ENCODE measurements at regions not wholly inside any gene's neighbourhood (a gene's known extent, or its start where the extent isn't known, plus 50 kb on each side); places are given as distances from the start of the nearest gene placed in this dataset.

DNA sequence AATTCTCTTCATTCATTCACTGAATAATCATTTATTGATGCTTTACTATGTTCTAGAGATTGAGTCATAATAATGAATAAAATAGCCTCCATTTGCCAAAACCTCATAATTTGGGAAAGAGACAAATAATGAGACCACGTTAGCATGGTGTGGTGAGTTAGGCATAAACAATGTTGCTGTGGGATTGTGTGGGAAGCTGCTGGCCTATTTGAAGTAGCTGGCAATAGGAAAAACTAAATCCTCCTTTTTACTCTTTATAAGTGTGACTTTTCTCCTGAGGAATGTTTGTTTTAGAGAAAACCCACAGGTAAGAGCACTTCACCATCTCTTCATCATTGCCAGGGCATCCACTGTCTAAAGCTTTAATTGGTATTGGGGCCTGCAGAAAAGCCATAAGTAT, 95.3 kb downstream of the AREG start:
- DNase-seq, result no peak
- Histone ChIP-seq H3K9me3 (no peaks in the 10 kb centered on the region), H3K36me3 (no peaks in the 10 kb centered on the region), H3K27me3 (no peaks in the 10 kb centered on the region), H3K4me3 (no peak overlapping the region), H3K27ac (no peak overlapping the region), H3K4me1 (peaks cover 0 to 18% (median 0%) of the 10 kb centered on the region in 12 donors)
- intact Hi-C loops (cut with DNase I), result loop anchor here in 3 of 10 donors (10.0 kb wide), 1 partner anchor 135 kb away; no protein-coding TSS in a partner anchor
- 72 to 90% (median 81%) methylated on average over 1 of the region's 1 CpG for WGBS, 4 donors
- no peak for ATAC-seq
- TF ChIP-seq, protein P1, sequence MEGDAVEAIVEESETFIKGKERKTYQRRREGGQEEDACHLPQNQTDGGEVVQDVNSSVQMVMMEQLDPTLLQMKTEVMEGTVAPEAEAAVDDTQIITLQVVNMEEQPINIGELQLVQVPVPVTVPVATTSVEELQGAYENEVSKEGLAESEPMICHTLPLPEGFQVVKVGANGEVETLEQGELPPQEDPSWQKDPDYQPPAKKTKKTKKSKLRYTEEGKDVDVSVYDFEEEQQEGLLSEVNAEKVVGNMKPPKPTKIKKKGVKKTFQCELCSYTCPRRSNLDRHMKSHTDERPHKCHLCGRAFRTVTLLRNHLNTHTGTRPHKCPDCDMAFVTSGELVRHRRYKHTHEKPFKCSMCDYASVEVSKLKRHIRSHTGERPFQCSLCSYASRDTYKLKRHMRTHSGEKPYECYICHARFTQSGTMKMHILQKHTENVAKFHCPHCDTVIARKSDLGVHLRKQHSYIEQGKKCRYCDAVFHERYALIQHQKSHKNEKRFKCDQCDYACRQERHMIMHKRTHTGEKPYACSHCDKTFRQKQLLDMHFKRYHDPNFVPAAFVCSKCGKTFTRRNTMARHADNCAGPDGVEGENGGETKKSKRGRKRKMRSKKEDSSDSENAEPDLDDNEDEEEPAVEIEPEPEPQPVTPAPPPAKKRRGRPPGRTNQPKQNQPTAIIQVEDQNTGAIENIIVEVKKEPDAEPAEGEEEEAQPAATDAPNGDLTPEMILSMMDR (IDR thresholded peaks at IDR 0.05), result no peak
- no peak for TF ChIP-seq POLR2A (IDR thresholded peaks at IDR 0.05)

DNA sequence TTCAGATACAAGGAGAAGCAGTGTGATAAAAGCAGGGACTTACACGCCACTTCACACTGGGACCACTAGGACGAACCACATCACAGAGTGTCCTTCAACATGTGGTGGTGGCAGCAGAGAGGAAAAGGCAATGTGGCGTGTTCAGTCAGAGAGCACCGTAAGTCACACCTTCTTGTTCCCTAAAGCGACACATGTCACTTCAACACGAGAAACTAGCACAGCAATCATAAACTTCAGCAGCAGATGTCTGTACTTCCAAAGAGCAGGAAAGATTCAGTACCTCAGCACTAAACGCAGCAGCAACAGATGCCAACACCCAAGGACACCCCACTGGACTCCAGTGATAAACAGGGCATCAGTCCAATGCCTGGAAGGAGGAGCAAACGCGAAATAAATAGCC, 96.7 kb downstream of the AREG start:
- intact Hi-C loops (cut with DNase I), result loop anchor here in 3 of 10 donors (10.0 kb wide), 1 partner anchor 133 kb away; no protein-coding TSS in a partner anchor

DNA sequence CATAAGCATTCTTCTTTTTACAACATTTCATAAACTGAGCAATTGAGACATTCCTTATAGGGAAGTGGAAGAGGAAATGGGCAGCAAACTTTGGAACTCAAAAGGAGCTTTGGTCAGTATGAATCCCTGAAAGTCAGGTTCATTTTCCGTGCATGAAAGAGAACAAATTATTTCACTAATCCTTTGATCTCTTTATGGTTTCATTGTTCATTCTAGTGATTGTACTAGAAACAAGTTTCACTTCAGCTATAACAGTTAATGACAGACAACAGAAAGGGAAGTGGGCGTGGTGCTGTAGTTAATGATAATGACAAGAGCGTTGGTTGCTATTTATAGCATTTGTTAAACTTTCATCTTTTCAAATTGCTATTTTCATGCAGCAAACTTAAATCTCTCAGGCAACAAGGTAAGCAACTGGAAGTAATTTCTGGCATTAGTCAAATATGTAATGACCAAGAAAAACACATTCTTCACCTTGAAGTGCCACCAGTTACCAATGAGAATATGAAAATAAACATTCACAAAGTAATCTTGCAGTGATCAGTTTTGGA, 98.4 kb downstream of the AREG start:
- Histone ChIP-seq H3K9me3 (no peaks in the 10 kb centered on the region), H3K4me1 (peaks cover 0 to 24% (median 0%) of the 10 kb centered on the region in 12 donors), H3K4me3 (no peak overlapping the region), H3K36me3 (no peaks in the 10 kb centered on the region), H3K27me3 (no peaks in the 10 kb centered on the region), H3K27ac (no peak overlapping the region)
- intact Hi-C loops (cut with DNase I), result loop anchor here in 3 of 10 donors (10.0 kb wide), 1 partner anchor 131 kb away; no protein-coding TSS in a partner anchor
- WGBS, 4 donors, result 21 to 24% (median 23%) methylated on average over 3 of the region's 3 CpGs
- no peak for ATAC-seq
- TF ChIP-seq, protein P1 (IDR thresholded peaks at IDR 0.05), result no peak
- TF ChIP-seq POLR2A (IDR thresholded peaks at IDR 0.05), result no peak
- DNase-seq, result no peak

More for the DNA sequence above, 96.7 kb downstream of the AREG start:
- ATAC-seq, result peak in 2 of 4 donors; percentile 27 to 32
- H3K9me3 ChIP-seq, result no peaks in the 10 kb centered on the region
- DNase-seq, result peak in 1 of 5 donors; percentile 22
- peaks cover 0 to 24% (median 0%) of the 10 kb centered on the region in 12 donors for H3K4me1 ChIP-seq
- H3K27ac ChIP-seq, result no peak overlapping the region
- 45 to 61% (median 54%) methylated on average over 9 of the region's 9 CpGs for WGBS, 4 donors
- H3K4me3 ChIP-seq, result no peak overlapping the region
- TF ChIP-seq, protein P1 (IDR thresholded peaks at IDR 0.05), result no peak
- no peak for TF ChIP-seq POLR2A (IDR thresholded peaks at IDR 0.05)
- H3K27me3 ChIP-seq, result no peaks in the 10 kb centered on the region
- no peaks in the 10 kb centered on the region for H3K36me3 ChIP-seq

DNA sequence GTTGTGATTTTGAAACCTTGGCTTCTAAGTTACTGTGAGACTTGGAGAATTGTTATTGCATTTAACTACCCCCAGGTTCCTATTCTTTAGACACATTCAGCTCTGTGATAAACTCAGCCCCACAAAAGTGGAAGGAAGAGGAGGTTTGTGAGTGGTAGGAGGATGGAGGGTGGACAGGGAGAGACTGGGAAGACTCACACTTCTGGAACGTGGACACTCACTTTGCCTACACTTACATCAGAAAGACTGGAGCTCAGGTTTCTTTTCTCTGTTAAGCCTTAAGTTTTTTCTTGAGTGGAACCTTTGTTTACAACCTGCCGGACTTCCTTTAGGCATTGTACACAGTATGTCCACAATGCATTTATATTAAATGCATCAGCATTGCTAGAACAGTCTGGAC, 99.0 kb downstream of the AREG start:
- intact Hi-C loops (cut with DNase I), result loop anchor here in 3 of 10 donors (10.0 kb wide), 1 partner anchor 131 kb away; no protein-coding TSS in a partner anchor
- WGBS, 4 donors, result 72 to 82% (median 78%) methylated on average over 2 of the region's 2 CpGs
- Histone ChIP-seq H3K4me1 (peaks cover 0 to 24% (median 0%) of the 10 kb centered on the region in 12 donors), H3K36me3 (no peaks in the 10 kb centered on the region), H3K27ac (no peak overlapping the region), H3K27me3 (no peaks in the 10 kb centered on the region), H3K9me3 (no peaks in the 10 kb centered on the region), H3K4me3 (no peak overlapping the region)
- no peak for DNase-seq
- TF ChIP-seq, protein P1 (IDR thresholded peaks at IDR 0.05), result no peak
- TF ChIP-seq POLR2A (IDR thresholded peaks at IDR 0.05), result no peak
- ATAC-seq, result no peak

All from heart left ventricle (tissue), 16 donors.